Fibroblast of lung (primary cell): ENCODE measurements at regions not wholly inside any gene's neighbourhood (a gene's known extent, or its start where the extent isn't known, plus 50 kb on each side); places are given as distances from the start of the nearest gene placed in this dataset.

Experiments used
- DNase-seq, 2 donors: peaks; one replicate each; pipeline versions ENCODE4 v3.0.0 to v3.0.0-alpha.2; 2010; ENCODE audit warnings: low read depth in 2 of 2
- H2AFZ ChIP-seq: 2 replicates; pipeline ENCODE4 v1.5.1; 2012; ENCODE audit warnings: low read length, control low read depth, inconsistent platforms
- H3K27ac ChIP-seq: 2 replicates; pipeline ENCODE4 v1.5.1; 2011; ENCODE audit warnings: low read length, control low read depth; ENCODE audit not compliant: insufficient read depth
- H3K27me3 ChIP-seq: 2 replicates; pipeline ENCODE4 v1.5.1; 2011; ENCODE audit warnings: mild to moderate bottlenecking, low read length; ENCODE audit not compliant: control insufficient read depth, insufficient read depth
- H3K36me3 ChIP-seq: 2 replicates; pipeline ENCODE4 v1.5.1; 2011; ENCODE audit warnings: low read length; ENCODE audit not compliant: control insufficient read depth, insufficient read depth
- H3K4me1 ChIP-seq: 2 replicates; pipeline ENCODE4 v1.5.1; 2011; ENCODE audit warnings: low read length; ENCODE audit not compliant: control insufficient read depth, insufficient read depth; ENCODE audit errors: extremely low read depth
- H3K4me2 ChIP-seq: 2 replicates; pipeline ENCODE4 v1.5.1; 2011; ENCODE audit warnings: low read length, control low read depth; ENCODE audit not compliant: insufficient read depth; ENCODE audit errors: extremely low read depth
- H3K4me3 ChIP-seq, 4 experiments: fragments of 200-600 bp in 1 of 4; sonication (generic) in 1 of 4; replicated peaks in 1 of 4; 2 replicates each; pipeline ENCODE4 v1.5.1; 2011 to 2016; ENCODE audit warnings: low read length in 4 of 4, low read depth in 3 of 4, mild to moderate bottlenecking in 3 of 4, control low read depth in 2 of 4, inconsistent platforms in 1 of 4, mixed read lengths in 1 of 4; ENCODE audit not compliant: insufficient read depth in 1 of 4; ENCODE audit errors: control extremely low read depth in 1 of 4
- H3K79me2 ChIP-seq: 2 replicates; pipeline ENCODE4 v1.5.1; 2012; ENCODE audit warnings: mild to moderate bottlenecking, low read length, inconsistent platforms; ENCODE audit not compliant: control insufficient read depth, insufficient read depth
- H3K9ac ChIP-seq: 2 replicates; pipeline ENCODE4 v1.5.1; 2011; ENCODE audit warnings: mild to moderate bottlenecking, low read length, control low read depth; ENCODE audit not compliant: insufficient read depth
- H3K9me3 ChIP-seq: 2 replicates; pipeline ENCODE4 v1.5.1; 2012; ENCODE audit warnings: low read depth, low read length; ENCODE audit not compliant: control insufficient read depth, insufficient read depth
- H4K20me1 ChIP-seq: 2 replicates; pipeline ENCODE4 v1.5.1; 2011; ENCODE audit warnings: low read length; ENCODE audit not compliant: control insufficient read depth, insufficient read depth; ENCODE audit errors: extremely low read depth
- EZH2 ChIP-seq: IDR thresholded peaks from 2 replicates; pipeline ENCODE4 v1.5.1; 2012; ENCODE audit warnings: low read length, control low read depth, mild to moderate bottlenecking; ENCODE audit errors: missing control alignments
- TF ChIP-seq, protein P1 (sequence below), 2 donors: IDR thresholded peaks in 1 of 2; conservative IDR thresholded peaks in 1 of 2; 1 replicate in 1 of 2; 2 replicates in 1 of 2; pipeline ENCODE4 v1.5.1; 2011 to 2012; ENCODE audit warnings: low read length in 2 of 2, control low read depth in 1 of 2, inconsistent platforms in 1 of 2, low read depth in 1 of 2, mild to moderate bottlenecking in 1 of 2

GRCh38 chr2:8580316-8581233 is 101.3 kb upstream of the ID2 start:
- Histone ChIP-seq H2AFZ (no peak overlapping the region), H3K4me2 (no peak overlapping the region), H3K4me3 (no peak overlapping the region), H3K9ac (no peak overlapping the region), H3K79me2 (no peaks in the 10 kb centered on the region), H3K4me1 (no peaks in the 10 kb centered on the region), H3K27ac (no peak overlapping the region), H3K36me3 (no peaks in the 10 kb centered on the region), H4K20me1 (no peaks in the 10 kb centered on the region), H3K9me3 (no peaks in the 10 kb centered on the region), H3K27me3 (no peaks in the 10 kb centered on the region)
- no peak for DNase-seq
- TF ChIP-seq, protein P1, sequence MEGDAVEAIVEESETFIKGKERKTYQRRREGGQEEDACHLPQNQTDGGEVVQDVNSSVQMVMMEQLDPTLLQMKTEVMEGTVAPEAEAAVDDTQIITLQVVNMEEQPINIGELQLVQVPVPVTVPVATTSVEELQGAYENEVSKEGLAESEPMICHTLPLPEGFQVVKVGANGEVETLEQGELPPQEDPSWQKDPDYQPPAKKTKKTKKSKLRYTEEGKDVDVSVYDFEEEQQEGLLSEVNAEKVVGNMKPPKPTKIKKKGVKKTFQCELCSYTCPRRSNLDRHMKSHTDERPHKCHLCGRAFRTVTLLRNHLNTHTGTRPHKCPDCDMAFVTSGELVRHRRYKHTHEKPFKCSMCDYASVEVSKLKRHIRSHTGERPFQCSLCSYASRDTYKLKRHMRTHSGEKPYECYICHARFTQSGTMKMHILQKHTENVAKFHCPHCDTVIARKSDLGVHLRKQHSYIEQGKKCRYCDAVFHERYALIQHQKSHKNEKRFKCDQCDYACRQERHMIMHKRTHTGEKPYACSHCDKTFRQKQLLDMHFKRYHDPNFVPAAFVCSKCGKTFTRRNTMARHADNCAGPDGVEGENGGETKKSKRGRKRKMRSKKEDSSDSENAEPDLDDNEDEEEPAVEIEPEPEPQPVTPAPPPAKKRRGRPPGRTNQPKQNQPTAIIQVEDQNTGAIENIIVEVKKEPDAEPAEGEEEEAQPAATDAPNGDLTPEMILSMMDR (conservative IDR thresholded peaks at IDR 0.05 in 1 of 2, IDR thresholded peaks at IDR 0.05 in 1 of 2; ENCODE audit: low read depth in 1 of 2, low read length in 2 of 2) = no peak
- TF ChIP-seq EZH2 = no peak

DNA sequence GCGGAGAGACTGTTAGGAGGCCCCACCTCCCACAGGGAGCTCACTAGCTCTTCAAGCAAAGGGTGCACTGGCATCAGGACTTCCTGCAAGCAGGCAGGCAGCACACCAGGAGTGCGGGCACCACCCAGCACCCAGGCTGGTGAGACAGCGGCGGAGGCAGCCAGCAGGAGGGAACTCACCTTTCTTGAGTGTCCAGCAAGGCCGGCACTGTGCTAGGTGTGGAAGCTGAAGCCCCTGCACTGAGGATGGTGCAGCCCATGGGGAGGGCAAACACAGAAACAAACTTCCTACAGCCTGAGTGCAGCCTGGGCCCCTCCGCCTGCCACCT is 100.7 kb upstream of the ID2 start:
- TF ChIP-seq EZH2 = no peak
- TF ChIP-seq, protein P1 (conservative IDR thresholded peaks at IDR 0.05 in 1 of 2, IDR thresholded peaks at IDR 0.05 in 1 of 2; ENCODE audit: low read depth in 1 of 2, low read length in 2 of 2) = no peak
- no peaks in the 10 kb centered on the region for H3K36me3 ChIP-seq
- no peaks in the 10 kb centered on the region for H3K4me1 ChIP-seq
- no peak overlapping the region for H3K4me3 ChIP-seq
- no peak for DNase-seq
- H4K20me1 ChIP-seq = no peaks in the 10 kb centered on the region
- no peaks in the 10 kb centered on the region for H3K9me3 ChIP-seq
- no peak overlapping the region for H2AFZ ChIP-seq
- H3K9ac ChIP-seq = no peak overlapping the region
- H3K27ac ChIP-seq = no peak overlapping the region
- no peak overlapping the region for H3K4me2 ChIP-seq
- H3K79me2 ChIP-seq = no peaks in the 10 kb centered on the region
- no peaks in the 10 kb centered on the region for H3K27me3 ChIP-seq

GRCh38 chr2:8581601-8582041 is 100.2 kb upstream of the ID2 start:
- Histone ChIP-seq H3K27ac (no peak overlapping the region), H4K20me1 (no peaks in the 10 kb centered on the region), H3K9me3 (no peaks in the 10 kb centered on the region), H3K27me3 (no peaks in the 10 kb centered on the region), H3K4me1 (no peaks in the 10 kb centered on the region), H3K4me2 (no peak overlapping the region), H3K36me3 (no peaks in the 10 kb centered on the region), H3K79me2 (no peaks in the 10 kb centered on the region), H3K9ac (no peak overlapping the region), H3K4me3 (no peak overlapping the region), H2AFZ (no peak overlapping the region)
- no peak for DNase-seq
- TF ChIP-seq, protein P1 (conservative IDR thresholded peaks at IDR 0.05 in 1 of 2, IDR thresholded peaks at IDR 0.05 in 1 of 2; ENCODE audit: low read depth in 1 of 2, low read length in 2 of 2) = no peak
- no peak for TF ChIP-seq EZH2
